Inferior parietal cortex (tissue), 1 donor: ENCODE measurements at regions not wholly inside any gene's neighbourhood (a gene's known extent, or its start where the extent isn't known, plus 50 kb on each side); places are given as distances from the start of the nearest gene placed in this dataset.
A peak's percentile ranks its signal among the peaks of the same experiment; 100 is the strongest.

ENCODE experiments used
- DNase-seq: peaks from one replicate; pipeline ENCODE4 v3.0.0-alpha.2; 2016; ENCODE audit errors: extremely low spot score

DNA sequence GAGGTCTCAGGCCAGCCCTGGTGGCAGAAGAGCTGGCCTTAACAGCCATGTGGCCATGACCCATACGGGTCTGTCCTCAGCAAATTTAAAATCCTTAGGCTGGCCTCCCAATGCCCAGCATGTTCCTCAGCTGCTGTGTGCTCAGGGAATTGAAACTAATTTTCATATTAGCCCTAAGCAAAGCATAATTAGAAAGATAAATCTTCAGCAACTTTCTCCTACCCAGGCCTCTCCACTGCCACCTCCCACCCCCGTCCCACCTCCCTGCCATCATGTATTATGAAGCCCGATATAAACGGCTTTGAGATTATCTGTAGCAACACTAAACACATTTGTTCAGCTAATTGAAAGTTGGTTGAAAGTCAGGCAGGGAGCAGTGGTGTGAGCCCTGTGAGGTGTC, 178.8 kb upstream of the NTM start:
- DNase-seq = no peak

DNA sequence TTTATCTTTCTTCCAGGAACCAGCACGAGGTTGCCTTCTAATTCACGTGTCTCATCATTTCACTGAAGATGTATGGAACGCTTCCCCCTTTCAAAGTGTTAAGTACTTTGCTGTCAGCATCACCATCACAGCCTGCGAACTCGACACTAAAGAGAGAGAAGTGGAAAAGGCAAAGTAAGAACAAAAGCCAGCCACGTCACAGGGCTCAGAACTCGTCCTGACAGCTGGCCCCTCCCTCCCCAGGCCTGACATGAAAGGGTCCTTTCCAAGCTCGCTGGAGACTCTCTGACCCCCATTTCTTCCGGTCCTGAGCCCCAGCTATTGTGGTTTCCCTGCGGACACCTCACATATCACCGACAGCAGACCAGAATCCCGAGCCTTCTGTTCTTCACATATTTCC, 177.8 kb upstream of the NTM start:
- DNase-seq = no peak

DNA sequence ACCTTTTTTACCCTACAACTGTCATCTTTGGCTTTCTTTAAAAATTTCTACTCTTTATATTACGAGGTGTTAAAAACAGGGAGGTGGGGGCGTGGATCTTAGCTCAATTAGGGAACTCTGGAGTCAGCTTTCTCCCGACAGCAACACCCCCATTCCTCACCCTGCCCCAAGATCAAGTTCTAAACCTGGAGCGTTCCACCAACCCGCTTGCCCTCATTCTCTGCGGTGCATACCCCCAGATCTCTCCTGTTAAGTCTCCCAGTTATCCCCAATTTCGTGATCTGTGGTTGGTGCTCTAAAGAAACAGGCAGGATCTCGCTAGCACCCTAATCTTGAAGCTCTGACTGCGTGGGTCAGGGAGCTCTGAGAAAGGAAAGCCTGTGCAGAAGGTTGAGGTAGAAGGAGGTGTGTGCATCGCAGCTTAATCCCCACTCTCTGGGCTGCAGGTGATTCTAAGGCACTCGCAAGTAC, 177.3 kb upstream of the NTM start:
- DNase-seq = no peak

DNA sequence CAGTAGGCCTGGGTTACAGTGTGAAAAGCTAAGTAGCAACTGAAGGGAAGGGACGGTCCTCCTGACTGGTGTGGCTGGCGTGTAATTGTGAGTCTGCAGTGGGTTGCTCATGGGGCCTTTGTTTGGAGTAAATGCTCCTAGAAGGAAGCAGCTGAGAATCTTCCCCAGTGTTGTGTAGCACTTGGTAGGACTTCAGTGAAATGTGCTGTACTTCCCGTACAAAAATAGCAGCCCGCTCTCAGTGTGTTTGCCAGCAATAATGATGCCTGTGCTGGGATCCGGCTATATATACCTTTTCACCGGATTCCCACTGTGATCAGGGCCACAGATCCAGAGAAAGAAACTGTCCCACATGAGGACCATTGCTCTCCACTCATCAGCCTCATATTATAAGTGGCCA, 175.7 kb upstream of the NTM start:
- no peak for DNase-seq

DNA sequence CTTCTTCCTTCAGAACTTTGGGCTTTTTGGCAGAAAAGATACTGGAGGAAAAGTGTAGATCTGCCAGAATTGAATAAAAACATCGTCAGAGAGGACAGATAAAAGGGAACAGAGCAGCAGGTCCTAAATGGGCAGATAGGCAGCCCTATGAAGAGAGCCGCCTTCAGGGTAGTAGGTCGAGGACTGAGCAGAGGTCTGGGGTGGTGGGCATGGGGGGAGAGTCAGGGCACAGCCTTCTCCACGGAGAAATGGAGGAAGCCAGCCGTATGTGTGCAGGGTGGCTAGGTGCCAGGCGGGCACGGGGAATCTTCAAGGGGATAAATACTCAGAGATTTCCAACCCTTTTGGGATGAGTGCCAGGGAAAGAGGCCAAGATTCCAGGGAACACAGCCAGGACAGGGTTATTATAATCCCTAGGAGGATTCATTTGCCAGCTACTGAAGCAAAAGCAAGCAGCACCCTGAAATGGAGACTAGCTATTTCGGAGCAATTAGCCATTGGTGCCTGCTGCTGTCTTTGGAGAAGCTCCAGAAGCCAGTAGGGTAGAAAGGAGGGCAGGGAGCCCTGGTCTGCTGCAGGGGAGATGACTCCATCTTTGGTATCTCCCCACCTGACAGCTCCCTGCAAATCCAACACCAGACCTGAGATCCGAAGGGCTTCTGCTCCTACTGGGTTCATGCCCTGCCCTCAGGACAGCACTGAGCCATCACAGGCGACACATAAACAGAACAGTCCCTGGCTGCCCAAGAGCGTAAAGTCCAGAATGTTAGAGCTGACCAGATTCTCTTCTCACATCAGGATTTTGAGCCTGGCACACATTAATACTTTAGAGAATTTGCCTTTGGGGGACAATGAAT, 174.5 kb upstream of the NTM start:
- DNase-seq = peak; percentile 49

DNA sequence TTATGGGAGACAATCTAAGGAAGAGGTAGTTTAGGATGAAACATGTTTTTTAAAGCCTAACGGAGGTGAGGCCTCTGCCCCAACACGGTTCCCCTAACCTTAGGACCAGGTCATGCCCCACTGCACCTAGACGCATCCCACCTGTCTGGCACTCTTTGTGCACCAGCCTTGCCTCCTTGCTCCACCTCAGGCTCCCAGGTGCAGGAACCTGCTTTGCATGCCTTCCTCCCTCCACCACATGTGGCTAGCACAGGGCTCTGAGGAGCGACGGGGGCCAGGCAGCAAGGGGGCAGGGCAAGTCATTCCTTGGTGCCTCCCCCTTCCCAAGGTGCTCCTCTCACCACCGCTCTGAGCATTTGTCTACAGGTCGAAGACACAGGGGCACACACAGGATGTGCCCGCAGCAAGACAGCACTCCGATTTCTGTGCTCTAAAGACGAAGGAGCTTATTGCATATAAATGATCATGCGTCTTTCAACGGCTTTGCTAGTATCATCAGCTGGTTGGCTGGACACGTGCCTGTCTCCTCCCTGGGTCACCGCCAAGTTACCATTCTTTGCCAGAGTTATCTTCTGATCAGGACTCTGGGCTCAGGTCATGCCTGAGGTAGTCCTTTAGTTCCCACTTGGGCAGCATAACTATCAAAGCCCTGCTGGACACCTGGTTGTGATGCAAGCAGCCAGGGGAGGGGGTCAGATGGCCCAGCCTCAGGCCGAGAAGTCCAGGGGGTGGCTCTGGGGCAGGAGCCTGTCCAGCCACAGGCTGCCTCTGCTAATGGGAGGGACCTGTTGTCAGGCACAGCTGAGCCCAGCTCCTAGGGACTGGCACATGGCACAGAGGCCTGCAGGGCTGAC, 172.0 kb upstream of the NTM start:
- DNase-seq = no peak

DNA sequence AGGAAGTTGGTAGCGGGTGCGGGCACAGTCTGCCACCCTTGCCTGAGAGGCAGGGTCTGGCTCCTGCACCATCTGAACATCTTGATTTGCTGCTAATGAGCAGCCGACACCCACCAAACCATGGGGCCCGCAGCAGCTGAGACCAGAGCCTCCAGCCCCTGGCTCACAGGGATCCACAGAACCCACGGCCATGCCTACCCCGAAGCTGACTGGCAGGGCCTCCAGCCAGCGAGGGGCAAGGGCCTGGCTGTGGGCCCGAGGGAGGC, 171.5 kb upstream of the NTM start:
- no peak for DNase-seq

DNA sequence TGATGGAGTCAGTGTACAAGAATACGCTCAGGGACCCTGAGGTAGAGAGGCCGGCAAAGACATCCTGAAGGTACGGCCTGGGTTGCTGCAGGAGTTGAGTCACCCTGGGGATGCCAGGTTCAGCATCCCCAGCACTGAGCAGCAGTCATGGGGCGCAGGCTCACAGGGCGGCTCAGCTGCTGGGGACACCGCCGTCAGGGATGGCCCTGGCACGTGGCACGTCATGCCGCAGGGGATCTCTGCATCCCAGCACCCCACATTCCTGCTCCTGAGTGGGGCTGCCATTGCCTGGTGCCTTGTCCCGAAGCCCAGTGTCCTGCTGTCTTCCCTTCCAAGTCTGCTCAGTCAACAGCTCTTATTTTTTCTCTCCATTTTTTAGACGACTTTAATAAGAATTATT, 168.7 kb upstream of the NTM start:
- DNase-seq = no peak

DNA sequence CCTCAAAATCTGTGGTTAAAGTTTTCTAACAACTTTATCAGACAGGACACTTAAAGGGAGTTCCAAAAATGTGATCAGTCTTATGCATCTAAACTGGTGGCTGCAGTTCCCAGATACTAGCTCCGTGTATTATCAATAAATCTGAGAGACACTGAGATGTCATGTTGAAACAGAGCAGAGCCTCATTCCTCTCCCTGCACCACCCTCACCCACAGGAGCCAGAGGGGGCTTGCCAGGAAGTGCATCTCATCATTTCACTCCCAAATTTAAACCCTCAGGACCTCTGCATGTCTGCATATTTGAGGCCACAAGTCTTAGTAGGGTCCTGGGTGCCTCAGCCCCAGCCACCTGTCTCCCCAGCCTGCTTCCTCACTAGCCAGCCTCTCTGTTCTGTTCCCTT, 167.4 kb upstream of the NTM start:
- DNase-seq = no peak

DNA sequence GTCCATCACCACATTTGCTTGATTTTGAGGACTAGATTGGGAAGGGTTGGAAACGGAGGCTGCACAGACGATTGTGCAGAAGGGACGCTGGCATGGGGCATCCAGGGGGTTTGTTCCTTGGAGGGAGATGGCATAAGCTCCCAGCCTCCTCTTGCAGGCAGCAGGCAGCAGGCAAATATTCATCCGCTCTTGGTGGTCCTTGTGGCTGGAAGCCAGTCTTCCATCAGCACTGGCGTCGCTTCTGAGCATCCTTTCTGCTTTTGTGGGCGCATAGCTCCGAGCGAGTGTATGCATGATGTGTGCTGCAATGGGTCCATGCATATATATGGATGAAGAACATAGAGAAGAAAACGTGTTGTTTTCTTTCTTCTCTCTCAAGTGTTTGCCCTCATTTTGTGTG, 166.1 kb upstream of the NTM start:
- no peak for DNase-seq

DNA sequence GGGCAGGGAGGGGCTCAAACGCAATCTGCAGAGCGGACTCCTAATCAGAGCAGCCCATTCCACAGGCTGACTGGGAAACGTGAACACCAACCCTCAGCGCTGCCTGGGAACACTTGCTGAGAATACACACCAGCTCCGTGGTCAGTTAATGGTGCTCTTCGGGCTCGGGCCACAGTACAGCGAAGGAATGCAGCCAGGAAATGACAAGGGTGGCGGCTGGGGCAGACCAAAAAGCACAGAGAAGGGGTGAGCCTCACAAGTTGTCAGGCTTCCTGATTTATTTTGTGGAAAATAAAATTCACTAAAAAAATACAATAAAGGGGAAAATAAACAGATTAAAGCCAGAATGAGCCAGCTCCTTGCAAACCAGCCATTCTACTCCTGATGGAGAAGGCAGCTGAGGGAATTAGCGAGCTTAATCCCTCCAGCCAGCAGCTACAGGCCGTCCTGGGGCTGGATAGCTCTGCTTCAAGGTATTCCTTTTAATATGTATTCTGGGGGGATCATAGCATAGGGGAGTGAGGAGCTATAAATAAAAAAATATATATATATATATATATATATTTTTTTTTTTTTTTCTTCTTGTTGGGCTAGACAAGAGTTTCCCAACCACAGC, 165.5 kb upstream of the NTM start:
- no peak for DNase-seq

DNA sequence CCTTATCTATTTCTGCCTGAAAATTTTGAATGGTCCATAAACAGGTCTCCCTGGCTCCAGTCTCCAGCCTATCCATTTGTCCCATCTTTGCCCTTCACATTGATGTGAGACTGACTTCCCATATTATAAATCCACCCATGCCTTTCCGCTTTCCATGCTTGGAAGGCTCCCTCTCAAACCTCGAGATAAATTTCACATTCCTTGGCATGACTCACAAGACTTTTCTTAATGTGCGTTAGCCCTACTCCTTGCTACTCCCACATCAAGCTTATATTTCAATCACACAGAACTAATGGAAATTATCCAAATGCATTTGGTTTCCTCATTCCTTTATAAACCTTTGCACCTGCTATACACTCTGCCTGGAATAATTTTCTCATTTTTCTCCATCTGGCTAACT, 163.7 kb upstream of the NTM start:
- no peak for DNase-seq

DNA sequence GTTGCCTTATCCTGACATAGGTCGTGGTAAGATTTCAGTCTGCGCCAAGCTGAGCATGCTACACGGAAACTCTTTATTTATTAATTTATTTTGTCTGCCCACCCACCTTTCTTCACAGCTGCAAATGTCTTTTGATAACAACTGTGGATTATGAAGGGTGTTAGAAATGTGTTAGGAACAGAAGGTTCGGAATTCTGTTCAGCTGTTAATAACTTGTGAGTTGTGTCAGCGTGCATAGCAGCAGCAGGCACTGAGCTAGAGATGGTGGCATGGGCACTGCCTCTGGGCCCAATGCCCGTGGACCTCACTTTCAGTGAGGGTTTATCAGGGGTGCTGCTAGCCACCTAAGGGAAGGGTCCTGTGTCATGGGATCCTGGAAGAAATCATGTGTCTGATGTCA, 162.5 kb upstream of the NTM start:
- DNase-seq = no peak

DNA sequence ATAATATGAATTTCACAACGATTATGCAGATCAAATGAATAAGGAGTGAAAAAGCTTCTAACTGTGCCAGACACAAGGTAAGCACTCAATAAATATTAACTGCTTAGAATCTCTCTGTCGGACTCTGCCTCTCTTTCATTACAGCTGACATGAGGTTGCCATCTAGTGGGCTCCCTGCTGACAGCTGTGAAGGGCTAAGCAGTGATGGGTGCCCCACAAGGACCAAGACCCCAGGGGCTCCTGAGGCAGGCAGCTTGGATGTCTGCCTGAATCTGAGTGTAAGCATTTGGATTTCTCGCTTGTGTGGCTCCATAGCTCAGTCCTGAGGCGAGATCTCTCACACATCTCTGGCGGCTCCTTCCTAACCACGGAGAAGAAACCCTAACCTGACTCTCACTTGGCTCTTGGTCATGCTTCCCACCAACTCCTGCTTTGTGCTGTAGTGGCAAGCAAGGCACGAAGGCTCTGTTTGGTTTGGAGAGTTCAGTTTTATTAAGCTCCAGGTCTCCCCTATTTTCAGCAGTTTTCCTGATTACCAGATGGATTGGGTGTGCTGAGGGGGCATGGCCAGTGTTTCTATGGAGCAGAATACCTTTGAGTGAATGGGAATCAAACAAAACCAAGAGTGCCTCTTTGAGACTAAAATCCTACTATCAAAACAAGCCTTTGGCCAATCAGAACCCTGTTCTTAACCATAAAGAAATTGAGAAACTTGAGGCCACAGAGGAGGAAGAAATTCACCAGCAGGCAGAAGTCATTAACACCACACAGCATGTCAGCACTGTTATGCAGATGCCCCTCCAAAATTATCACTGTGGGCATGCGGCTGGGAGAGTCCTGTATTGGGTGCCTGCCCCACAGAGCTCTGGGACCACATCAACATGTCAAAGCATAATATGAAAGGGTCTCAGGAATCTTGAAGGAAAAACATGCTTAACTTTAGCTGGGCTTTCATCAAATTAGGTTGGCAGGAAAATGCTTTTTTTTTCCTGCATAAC, 152.8 kb upstream of the NTM start:
- no peak for DNase-seq

DNA sequence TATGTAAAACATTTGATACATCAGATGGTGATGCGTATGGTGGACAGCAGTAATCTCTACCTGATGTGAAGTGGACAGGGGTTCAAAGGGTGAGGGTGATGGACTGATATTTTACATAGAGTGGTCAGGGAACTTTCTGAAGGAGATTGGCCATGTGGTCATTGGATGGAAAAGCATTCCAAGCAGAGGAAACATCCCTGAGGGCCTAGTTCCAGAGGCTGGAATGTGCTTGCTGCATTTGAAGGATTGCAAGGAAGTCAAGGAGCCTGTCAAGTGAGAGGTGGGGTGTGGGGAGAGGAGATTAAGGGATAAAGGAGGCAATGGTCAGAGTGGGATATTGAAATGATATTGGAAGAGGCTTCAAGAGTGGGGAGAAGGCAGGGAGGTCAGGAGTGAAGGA, 151.9 kb upstream of the NTM start:
- DNase-seq = no peak

DNA sequence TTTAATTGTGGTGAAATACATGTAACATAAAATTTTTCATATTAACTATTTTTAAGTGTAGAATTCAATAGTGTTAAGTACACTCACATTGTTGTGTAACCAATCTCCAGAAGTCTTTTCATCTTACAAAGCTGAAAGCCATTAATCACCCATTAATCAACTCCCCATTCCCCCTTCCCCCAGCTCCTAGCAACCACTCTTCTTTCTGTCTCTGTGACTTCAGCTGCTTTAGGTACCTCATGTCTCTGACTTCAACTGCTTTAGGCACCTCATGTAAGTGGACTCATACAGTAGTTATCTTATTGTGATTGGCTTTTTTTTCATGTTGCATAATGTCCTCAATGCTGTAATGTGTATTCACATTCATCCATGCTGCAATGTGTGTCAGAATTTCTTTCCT, 150.8 kb upstream of the NTM start:
- no peak for DNase-seq

DNA sequence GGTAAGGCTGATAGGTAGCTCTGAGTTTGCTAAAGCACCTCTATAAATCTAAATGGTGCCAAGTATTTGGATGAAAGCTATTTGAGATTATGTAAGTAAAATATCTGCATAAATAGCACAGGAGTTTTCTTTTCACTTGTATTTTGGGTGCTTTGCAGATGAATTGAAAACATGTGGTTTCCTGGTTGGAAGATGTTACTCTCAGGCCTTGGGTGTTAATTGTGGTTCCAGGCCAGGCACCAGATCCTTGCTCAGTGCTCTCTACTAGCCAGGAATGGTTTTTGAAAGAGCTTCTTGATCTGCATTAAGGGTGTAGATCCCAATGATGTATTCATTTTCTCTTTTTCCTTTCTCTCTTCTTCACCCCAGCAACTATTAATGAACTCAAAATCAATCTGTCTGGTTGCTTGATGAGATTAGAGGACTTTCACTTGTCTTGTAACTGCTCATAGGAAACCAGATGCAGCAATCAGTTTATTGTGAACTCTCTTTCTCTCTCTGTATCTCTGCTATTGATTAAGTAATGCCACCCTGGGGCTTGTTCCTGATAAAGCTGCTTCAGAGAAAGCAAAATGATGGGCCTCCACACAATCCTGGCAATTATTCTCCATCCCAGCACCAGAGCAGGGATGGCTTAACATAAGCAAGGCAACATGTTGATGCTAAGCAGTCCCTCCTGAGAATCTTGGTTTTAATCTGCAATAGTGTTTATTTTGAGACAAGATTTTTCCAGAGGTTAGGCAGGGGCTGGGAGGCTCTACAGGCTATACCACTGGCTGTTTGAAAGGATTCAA, 147.0 kb upstream of the NTM start:
- DNase-seq = no peak

DNA sequence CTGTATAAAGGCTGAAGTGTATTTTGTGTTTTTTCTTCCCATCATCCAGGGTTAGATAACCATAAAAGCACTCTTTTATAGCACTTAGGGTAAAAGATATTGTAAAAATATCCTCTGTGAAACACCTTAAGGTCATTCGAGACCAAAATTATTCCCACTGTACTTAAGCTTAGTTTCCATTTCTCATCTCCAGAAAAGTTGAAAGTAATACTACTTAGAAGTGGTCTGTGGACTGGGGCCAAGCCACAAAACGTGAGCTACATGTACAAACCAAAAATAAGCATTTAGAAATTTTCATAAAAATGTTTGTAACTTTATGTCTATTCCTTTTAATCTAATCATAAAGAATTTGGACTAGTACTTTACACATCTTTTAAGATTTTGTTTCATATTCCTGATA, 142.0 kb upstream of the NTM start:
- DNase-seq = no peak

DNA sequence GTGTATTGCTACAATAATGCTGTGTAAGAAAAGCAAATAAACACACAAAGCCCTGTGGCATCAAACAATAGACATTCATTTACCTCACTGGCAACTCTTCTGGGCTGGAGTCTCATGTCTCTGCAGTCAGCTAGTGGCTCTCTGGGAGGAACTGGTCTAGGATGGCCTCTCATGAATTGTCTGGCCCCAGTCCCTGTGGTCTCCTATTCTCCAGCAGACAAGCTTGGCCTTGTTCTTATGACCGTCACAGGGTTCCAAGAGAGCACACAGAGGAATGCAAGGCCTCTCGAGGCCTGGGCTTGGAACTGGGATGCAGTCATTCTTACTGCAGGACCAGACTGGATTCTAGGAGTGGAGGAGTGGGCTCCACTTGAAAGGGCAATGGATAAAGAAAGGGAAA, 141.2 kb upstream of the NTM start:
- no peak for DNase-seq

DNA sequence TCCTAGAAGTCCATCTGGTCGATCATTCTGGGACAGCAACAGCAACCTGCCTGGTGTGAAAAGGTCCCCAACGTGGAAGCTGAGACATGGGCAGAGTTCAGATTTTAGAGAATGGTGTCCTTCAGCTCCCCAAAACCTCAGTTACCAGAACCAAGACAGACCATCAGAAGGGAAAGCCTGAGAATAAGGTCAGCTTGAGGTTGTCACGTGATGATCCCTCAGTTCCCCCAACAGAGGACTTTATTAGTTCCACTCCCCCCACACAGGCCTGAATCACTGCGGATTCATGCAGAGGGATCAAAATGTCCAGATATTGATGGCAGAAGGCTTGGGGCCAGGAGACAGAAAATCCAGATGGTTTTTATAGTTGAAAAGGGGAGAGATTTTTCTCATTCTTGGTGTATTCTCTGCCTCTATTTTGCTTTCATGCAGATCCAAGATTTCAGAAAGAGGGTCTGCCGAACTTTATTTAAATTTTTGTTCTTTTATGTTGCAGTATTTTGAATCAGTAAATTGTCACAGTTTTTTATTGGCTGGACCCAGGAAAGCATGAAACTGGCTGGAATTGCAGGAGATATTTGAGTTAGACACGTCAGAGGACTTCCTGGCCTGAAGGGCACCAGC, 139.0 kb upstream of the NTM start:
- no peak for DNase-seq
